Breast epithelium (tissue), 4 donors: ENCODE measurements at regions not wholly inside any gene's neighbourhood (a gene's known extent, or its start where the extent isn't known, plus 50 kb on each side); places are given as distances from the start of the nearest gene placed in this dataset.

Experiments used
- DNase-seq, 2 donors: peaks; one replicate each; pipeline ENCODE4 v3.0.0-alpha.2; 2019; ENCODE audit warnings: low spot score in 2 of 2
- H3K27ac ChIP-seq, 2 donors: fragments of 200-600 bp; sonication (generic) in 1 of 2; one replicate each; pipeline ENCODE4 v1.5.1; 2016 to 2019; ENCODE audit warnings: mild to moderate bottlenecking in 1 of 2
- H3K27me3 ChIP-seq, 2 donors: fragments of 200-600 bp; sonication (generic) in 1 of 2; one replicate each; pipeline versions ENCODE4 v1.5.1 to v1.6.0; 2017 to 2019; ENCODE audit warnings: control low read depth in 1 of 2, mild to moderate bottlenecking in 1 of 2
- H3K36me3 ChIP-seq: fragments of 200-600 bp; one replicate; pipeline ENCODE4 v1.5.1; 2019
- H3K4me1 ChIP-seq, 2 donors: fragments of 200-600 bp; sonication (generic); one replicate each; pipeline ENCODE4 v1.5.1; 2016 to 2019; ENCODE audit warnings: control low read depth in 1 of 2
- H3K4me3 ChIP-seq, 3 donors: fragments of 200-600 bp; sonication (generic); 1 replicate in 2 of 3; 2 replicates in 1 of 3; pipeline ENCODE4 v1.5.1; 2016 to 2019; ENCODE audit warnings: mild to moderate bottlenecking in 3 of 3, moderate library complexity in 2 of 3
- H3K9me3 ChIP-seq, 2 donors: fragments of 200-600 bp; sonication (generic) in 1 of 2; one replicate each; pipeline ENCODE4 v1.5.1; 2016 to 2019; ENCODE audit warnings: control low read depth in 1 of 2
- POLR2A ChIP-seq: fragments of 450-650 bp; IDR thresholded peaks from one replicate; pipeline ENCODE4 v1.6.1; 2016; ENCODE audit warnings: antibody characterized with exemption, mild to moderate bottlenecking, moderate library complexity
- POLR2AphosphoS5 ChIP-seq, 3 donors: sonication (generic); formaldehyde crosslinking; IDR thresholded peaks; one replicate each; pipeline ENCODE4 v1.6.1; 2017; ENCODE audit warnings: antibody characterized with exemption in 3 of 3
- intact Hi-C: fragments of 100-400 bp; cut with DNase I; formaldehyde crosslinking; loops from one replicate; pipeline ENCODE4 v1.15.1; 2023; ENCODE audit warnings: low total_unique reads
- TF ChIP-seq, protein P1 (sequence below), 3 donors: fragments of 450-650 bp; IDR thresholded peaks; one replicate each; pipeline ENCODE4 v1.5.1; 2016 to 2017; ENCODE audit warnings: antibody characterized with exemption in 3 of 3, mild to moderate bottlenecking in 3 of 3, moderate library complexity in 3 of 3

DNA sequence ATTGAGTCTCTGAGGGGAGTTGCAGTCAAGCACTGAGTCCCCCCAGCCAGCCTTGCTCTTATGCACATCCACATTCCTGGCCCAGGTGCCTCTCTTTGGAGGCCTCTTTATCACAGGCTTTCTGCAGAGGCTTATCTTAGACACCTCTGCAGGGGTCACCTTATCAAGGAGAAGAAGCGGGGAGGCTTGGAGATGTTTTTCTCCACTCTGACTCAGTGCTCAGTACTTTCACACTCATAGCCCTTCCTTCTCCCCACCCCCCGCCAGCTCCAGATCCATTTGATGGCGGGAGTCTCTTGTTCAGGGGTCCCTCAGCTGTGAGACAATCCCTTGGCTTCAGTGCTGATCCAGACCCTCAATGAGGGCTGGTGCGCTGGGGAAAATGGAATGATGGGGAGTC, 132.1 kb upstream of the TSHZ2 start:
- Histone ChIP-seq H3K27me3 (no peaks in the 10 kb centered on the region), H3K9me3 (no peaks in the 10 kb centered on the region), H3K4me1 (no peaks in the 10 kb centered on the region), H3K36me3 (no peaks in the 10 kb centered on the region), H3K4me3 (no peak overlapping the region), H3K27ac (no peak overlapping the region)
- DNase-seq, result no peak
- TF ChIP-seq POLR2A (no peak), POLR2AphosphoS5 (IDR thresholded peaks at IDR 0.05) (no peak)
- TF ChIP-seq, protein P1, sequence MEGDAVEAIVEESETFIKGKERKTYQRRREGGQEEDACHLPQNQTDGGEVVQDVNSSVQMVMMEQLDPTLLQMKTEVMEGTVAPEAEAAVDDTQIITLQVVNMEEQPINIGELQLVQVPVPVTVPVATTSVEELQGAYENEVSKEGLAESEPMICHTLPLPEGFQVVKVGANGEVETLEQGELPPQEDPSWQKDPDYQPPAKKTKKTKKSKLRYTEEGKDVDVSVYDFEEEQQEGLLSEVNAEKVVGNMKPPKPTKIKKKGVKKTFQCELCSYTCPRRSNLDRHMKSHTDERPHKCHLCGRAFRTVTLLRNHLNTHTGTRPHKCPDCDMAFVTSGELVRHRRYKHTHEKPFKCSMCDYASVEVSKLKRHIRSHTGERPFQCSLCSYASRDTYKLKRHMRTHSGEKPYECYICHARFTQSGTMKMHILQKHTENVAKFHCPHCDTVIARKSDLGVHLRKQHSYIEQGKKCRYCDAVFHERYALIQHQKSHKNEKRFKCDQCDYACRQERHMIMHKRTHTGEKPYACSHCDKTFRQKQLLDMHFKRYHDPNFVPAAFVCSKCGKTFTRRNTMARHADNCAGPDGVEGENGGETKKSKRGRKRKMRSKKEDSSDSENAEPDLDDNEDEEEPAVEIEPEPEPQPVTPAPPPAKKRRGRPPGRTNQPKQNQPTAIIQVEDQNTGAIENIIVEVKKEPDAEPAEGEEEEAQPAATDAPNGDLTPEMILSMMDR (IDR thresholded peaks at IDR 0.05), result no peak
- intact Hi-C loops, result no loop called here

DNA sequence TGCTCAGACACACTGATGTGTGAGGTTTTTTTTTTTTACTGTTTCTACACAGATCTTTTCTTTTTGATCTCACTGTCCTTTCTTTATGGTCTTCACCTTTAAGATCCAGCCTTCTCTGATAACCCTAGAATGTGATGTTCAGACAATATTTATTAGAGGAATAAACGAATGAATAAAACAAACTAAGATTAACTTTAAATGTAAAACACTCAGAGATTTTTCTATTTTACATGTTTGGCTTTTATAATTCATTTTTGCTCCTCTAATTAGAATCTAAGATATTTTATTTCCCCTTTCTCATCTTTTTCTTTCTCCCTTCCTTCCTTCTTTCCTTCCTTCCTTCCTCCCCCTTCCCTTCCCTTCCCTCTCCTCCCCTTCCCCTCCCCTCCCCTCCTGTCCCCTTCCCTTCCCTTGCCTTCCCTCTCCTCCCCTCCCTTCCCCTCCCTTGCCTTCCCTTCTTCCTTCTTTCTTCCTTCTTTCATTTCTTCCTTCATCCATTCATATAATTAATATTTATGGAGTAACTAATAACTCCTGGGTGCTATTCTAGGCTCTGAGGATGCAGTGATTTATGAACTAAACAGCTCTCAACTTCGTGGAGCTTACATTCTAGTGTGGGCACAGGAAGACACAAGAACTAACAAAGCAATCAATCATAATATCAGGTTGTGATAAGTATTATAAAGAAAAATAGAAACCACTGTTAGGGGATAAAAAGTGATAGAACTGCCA, 133.5 kb upstream of the TSHZ2 start:
- TF ChIP-seq POLR2AphosphoS5 (IDR thresholded peaks at IDR 0.05) (no peak), POLR2A (no peak)
- TF ChIP-seq, protein P1 (IDR thresholded peaks at IDR 0.05), result no peak
- Histone ChIP-seq H3K27me3 (no peaks in the 10 kb centered on the region), H3K36me3 (no peaks in the 10 kb centered on the region), H3K27ac (no peak overlapping the region), H3K9me3 (no peaks in the 10 kb centered on the region), H3K4me3 (no peak overlapping the region), H3K4me1 (no peaks in the 10 kb centered on the region)
- no peak for DNase-seq
- intact Hi-C loops, result no loop called here

DNA sequence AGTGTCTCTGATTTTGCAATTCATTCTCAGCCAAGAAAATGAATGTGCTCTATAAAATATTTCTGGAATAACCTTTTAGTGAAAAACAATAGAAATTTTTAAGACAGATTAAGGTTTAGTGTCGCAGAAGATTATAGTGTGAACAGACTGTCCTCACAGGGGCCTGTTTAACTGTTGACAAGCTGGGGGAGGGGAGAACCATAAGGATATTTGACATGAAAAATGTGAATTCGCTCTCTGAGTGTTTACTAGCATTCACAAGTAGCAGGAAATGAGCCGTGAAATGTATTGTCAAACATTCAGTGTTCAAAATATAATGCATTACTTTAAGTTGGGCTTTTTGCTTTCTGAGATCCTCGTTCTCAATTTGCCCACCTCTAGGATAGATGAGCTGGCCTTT, 134.8 kb upstream of the TSHZ2 start:
- no peaks in the 10 kb centered on the region for H3K4me1 ChIP-seq
- TF ChIP-seq, protein P1 (IDR thresholded peaks at IDR 0.05), result no peak
- no peak for TF ChIP-seq POLR2AphosphoS5 (IDR thresholded peaks at IDR 0.05)
- H3K27me3 ChIP-seq, result no peaks in the 10 kb centered on the region
- H3K27ac ChIP-seq, result no peak overlapping the region
- H3K4me3 ChIP-seq, result no peak overlapping the region
- H3K9me3 ChIP-seq, result no peaks in the 10 kb centered on the region
- intact Hi-C loops, result no loop called here
- no peaks in the 10 kb centered on the region for H3K36me3 ChIP-seq
- no peak for DNase-seq

DNA sequence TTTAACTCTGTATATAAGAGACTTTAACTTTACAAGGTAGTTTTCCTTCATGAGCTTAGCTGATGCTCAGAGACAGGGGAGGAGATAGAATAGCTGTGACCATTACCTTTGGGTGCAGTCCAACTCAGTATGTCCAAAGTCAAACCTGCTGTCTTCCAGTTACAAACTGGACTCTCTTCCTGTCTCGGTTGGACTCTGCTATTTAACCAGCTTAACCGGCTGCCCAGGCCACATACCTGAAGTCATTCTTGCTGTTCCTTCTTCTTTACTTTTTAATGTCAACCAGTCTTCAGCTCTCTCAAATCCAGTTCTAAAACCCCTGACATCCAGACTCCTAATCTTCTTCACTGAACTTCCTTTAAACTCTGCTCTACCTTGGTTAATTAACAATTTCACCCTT, 138.3 kb upstream of the TSHZ2 start:
- no peaks in the 10 kb centered on the region for H3K36me3 ChIP-seq
- intact Hi-C loops, result no loop called here

DNA sequence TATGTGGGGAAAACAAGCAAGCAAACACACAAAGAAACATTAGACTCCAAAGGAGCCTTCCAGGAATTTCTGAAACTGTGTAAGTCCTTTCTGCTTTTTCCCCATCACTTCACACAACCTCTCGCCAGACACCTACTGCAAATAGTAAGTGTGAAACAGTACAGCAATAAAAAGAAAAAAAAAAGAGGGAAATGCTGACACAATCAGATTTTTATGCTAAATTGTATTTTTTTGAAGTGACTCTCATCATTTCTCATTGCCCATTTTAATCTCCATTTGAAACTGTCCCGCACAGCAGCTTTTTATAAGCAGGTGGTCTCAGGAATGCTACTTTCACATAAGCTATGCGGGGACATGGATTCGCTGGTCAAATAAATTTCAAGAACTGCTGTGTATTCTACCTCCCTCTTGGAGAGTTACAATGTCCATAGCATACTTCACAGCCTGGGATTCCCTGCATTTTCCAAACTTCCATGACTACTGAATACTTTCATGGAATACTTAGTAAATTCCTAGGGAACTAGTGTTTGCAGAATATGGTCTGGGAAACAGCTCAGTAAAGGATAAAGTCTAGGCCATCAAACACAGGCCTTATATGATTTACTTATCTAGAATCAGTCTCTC, 139.9 kb upstream of the TSHZ2 start:
- Histone ChIP-seq H3K27ac (no peak overlapping the region), H3K4me3 (no peak overlapping the region), H3K27me3 (no peaks in the 10 kb centered on the region), H3K36me3 (no peaks in the 10 kb centered on the region), H3K9me3 (peaks cover 0 to 17% of the 10 kb centered on the region in 2 donors), H3K4me1 (no peaks in the 10 kb centered on the region)
- TF ChIP-seq POLR2AphosphoS5 (IDR thresholded peaks at IDR 0.05) (no peak), POLR2A (no peak)
- TF ChIP-seq, protein P1 (IDR thresholded peaks at IDR 0.05), result no peak
- intact Hi-C loops, result no loop called here
- DNase-seq, result no peak

More for the DNA sequence above, 138.3 kb upstream of the TSHZ2 start:
- no peak overlapping the region for H3K27ac ChIP-seq
- no peak overlapping the region for H3K4me3 ChIP-seq
- no peaks in the 10 kb centered on the region for H3K27me3 ChIP-seq
- TF ChIP-seq, protein P1 (IDR thresholded peaks at IDR 0.05), result no peak
- H3K9me3 ChIP-seq, result peaks cover 0 to 17% of the 10 kb centered on the region in 2 donors
- H3K4me1 ChIP-seq, result no peaks in the 10 kb centered on the region
- no peak for DNase-seq
